ENCODE measurements at regions not wholly inside any gene's neighbourhood (a gene's known extent, or its start where the extent isn't known, plus 50 kb on each side); places are given as distances from the start of the nearest gene placed in this dataset.

- H3K9me3 Mint-ChIP-seq, result no peaks in the 10 kb centered on the region
- H3K4me1 Mint-ChIP-seq, result peaks cover 4% of the 10 kb centered on the region
- no peaks in the 10 kb centered on the region for H3K36me3 Mint-ChIP-seq (ENCODE audit: low read depth)
- H3K27me3 Mint-ChIP-seq (ENCODE audit: low read depth), result peaks cover 10% of the 10 kb centered on the region
- no peak overlapping the region for H3K27ac Mint-ChIP-seq
- no peak for TF ChIP-seq CTCF (IDR thresholded peaks at IDR 0.05; ENCODE audit: unreplicated experiment in 3 of 3)
- no peak overlapping the region for H3K4me3 Mint-ChIP-seq
Measured at GRCh38 chr6:125354649-125355048, 52.9 kb upstream of the HDDC2 start.

- no peak overlapping the region for H3K4me3 Mint-ChIP-seq
- no peaks in the 10 kb centered on the region for H3K9me3 Mint-ChIP-seq
- no peak overlapping the region for H3K27ac Mint-ChIP-seq
- H3K4me1 Mint-ChIP-seq, result peaks cover 5% of the 10 kb centered on the region
- H3K36me3 Mint-ChIP-seq (ENCODE audit: low read depth), result no peaks in the 10 kb centered on the region
- H3K27me3 Mint-ChIP-seq (ENCODE audit: low read depth), result peaks cover 16% of the 10 kb centered on the region
- no peak for TF ChIP-seq CTCF (IDR thresholded peaks at IDR 0.05; ENCODE audit: unreplicated experiment in 3 of 3)
Measured at GRCh38 chr6:125356884-125357283, 55.1 kb upstream of the HDDC2 start.

- H3K36me3 Mint-ChIP-seq (ENCODE audit: low read depth), result no peaks in the 10 kb centered on the region
- peaks cover 20% of the 10 kb centered on the region for H3K27me3 Mint-ChIP-seq (ENCODE audit: low read depth)
- peaks cover 11% of the 10 kb centered on the region for H3K4me1 Mint-ChIP-seq
- H3K27ac Mint-ChIP-seq, result peak overlapping the region in 1 of 3 experiments; percentile 9
- no peak for TF ChIP-seq CTCF (IDR thresholded peaks at IDR 0.05; ENCODE audit: unreplicated experiment in 3 of 3)
- H3K4me3 Mint-ChIP-seq, result no peak overlapping the region
- no peaks in the 10 kb centered on the region for H3K9me3 Mint-ChIP-seq
Measured at GRCh38 chr6:125357515-125358256, 55.9 kb upstream of the HDDC2 start.

GRCh38 chr6:125358898-125359297, 57.1 kb upstream of the HDDC2 start:
- Mint-ChIP-seq H3K4me3 (no peak overlapping the region), H3K27me3 (ENCODE audit: low read depth) (peaks cover 20% of the 10 kb centered on the region), H3K4me1 (peaks cover 14% of the 10 kb centered on the region), H3K36me3 (ENCODE audit: low read depth) (no peaks in the 10 kb centered on the region), H3K9me3 (no peaks in the 10 kb centered on the region), H3K27ac (no peak overlapping the region)
- TF ChIP-seq CTCF (IDR thresholded peaks at IDR 0.05; ENCODE audit: unreplicated experiment in 3 of 3), result no peak

GRCh38 chr6:125361868-125362267, 60.1 kb upstream of the HDDC2 start:
- Mint-ChIP-seq H3K4me1 (peaks cover 10% of the 10 kb centered on the region), H3K27ac (no peak overlapping the region), H3K4me3 (peak overlapping the region; percentile 37 to 78 (median 45)), H3K9me3 (no peaks in the 10 kb centered on the region), H3K27me3 (ENCODE audit: low read depth) (peaks cover 25% of the 10 kb centered on the region), H3K36me3 (ENCODE audit: low read depth) (no peaks in the 10 kb centered on the region)
- no peak for TF ChIP-seq CTCF (IDR thresholded peaks at IDR 0.05; ENCODE audit: unreplicated experiment in 3 of 3)
